COR-L47 (cell line): ENCODE measurements at regions not wholly inside any gene's neighbourhood (a gene's known extent, or its start where the extent isn't known, plus 50 kb on each side); places are given as distances from the start of the nearest gene placed in this dataset.
"Not testable (repeated sequence)": the region's sequence is repeated elsewhere in the genome, so short reads cannot be mapped to it uniquely, and the experiment has no call there.

ENCODE experiments used
- DNase-seq: peaks from one replicate; lab custom pipeline; 2025; lab: John Stamatoyannopoulos, UW

DNA sequence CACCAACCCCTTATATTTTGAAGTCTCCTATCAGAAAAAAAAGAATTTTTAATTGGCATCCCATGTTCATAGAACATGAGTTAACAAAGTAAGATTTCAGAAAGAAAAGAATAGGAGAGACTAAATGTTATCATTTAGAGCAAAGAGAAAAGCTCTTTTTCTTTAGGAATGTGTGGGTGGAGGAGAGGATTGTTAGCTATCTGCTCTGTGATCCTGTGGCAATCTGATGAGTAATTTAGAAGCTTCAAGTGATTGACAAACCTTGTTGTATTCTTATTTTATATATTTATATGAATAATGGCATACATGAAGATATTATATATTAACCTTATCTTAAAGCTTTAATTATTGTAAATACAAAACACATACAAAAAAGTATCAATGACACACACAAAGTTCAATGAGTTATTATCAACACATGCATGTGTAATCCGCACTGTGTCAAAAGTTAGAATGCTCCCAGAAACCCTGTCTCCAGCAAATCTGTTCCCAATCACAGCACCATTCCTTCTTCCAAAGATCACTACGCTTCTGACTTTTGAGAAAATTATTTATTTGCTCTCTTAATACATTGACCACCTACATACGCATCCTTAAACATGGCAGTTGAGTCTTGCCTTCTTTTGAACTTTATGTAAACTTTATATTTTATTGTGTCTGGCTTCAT is 907.4 kb downstream of the MCTP2 start:
- no peak for DNase-seq

- DNase-seq: no peak
Observed at GRCh38 chr15:95141486-95141885, 910.1 kb downstream of the MCTP2 start.

- DNase-seq: no peak
Observed at GRCh38 chr15:95142531-95142930, 911.2 kb downstream of the MCTP2 start.

GRCh38 chr15:95146481-95146880 is 915.1 kb downstream of the MCTP2 start:
- no peak for DNase-seq

DNA sequence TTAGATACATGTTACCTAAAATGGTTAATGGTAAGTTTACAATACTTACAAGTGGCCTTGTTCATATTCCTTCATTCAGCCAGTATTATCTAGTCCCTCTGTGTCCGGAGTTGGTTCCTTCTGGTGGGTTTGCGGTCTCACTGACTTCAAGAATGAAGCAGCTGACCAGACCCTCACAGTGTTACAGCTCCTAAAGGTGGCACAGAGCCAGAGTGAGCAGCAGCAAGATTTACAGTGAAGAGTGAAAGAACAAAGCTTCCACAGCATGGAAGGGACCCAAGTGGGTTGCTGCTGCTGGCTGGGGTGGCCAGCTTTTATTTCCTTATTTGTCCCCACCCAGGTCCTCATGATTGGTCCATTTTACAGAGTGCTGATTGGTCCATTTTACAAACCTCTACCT is 916.8 kb downstream of the MCTP2 start:
- DNase-seq: no peak

DNA sequence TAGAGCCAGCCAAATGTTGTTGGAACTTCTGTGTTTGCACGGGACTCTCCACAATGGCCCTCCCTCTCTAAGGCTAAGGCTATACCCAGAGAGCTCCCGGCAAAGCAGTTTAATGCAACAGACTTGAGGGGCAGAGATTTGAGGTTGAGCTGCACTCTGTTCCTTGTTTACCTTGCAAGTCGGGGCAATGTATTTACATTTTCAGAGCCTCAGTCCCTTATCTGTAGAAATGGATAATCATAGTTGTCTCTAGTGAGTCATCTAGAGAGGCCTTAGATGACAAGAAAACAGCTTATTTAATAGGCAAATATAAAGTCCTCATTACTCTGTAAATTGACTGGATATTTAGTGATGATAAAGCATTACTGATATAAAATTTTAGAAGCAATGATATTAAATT is 917.7 kb downstream of the MCTP2 start:
- no peak for DNase-seq

- no peak for DNase-seq
Observed at GRCh38 chr15:95149771-95150170, 918.4 kb downstream of the MCTP2 start.

DNA sequence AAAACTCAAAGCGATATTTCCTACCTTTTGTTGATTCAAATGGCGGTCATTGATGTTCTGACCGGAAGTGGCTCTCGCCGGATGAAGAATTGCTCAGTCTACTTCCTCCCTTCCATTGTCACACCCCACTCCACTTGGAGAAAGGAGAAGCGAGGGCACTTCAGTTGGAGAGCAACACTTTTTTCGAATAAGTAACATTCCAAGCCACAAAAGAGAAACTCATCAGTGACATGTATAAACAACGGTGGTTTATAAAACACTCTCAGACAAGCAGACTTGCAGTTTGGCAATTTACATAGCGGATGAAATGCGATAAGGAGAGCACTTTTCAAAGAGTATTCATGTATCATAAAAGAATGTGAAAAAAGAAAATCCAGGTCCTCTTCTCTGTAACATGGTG is 919.1 kb downstream of the MCTP2 start:
- DNase-seq: no peak

DNA sequence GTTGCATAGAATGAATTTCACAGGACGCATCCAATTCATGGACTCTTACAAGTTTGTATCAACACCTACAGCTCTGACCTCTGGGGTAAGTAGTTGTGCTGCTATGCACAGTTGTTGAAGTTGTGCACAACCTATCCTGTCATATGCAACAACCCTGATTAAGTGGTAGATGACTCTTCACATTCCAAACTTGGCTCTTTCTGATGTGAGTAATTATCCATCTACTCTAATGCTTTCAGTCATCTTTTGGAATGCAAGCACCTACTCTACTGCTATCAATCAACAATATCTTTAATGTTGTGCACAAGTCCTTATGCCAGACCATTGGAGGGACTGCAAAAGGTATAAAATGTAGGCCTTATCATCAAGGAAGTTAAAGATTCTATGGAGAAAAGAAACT is 921.4 kb downstream of the MCTP2 start:
- no peak for DNase-seq

DNA sequence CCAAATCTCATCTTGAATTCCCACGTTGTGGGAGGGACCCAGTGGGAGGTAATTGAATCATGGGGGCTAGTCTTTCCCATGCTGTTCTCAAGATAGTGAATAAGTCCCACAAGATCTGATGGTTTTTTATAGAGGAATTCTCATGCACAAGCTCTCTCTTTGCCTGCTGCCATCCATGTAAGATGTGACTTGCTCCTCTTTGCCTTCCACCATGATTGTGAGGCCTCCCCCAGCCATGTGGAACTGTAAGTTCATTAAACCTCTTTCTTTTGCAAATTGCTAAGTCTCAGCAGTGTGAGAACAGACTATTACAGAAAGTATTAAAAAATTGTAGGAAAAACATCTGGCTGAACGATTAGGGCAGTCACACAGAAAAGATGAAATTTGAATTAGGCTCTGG is 921.8 kb downstream of the MCTP2 start:
- not testable (repeated sequence) for DNase-seq

DNA sequence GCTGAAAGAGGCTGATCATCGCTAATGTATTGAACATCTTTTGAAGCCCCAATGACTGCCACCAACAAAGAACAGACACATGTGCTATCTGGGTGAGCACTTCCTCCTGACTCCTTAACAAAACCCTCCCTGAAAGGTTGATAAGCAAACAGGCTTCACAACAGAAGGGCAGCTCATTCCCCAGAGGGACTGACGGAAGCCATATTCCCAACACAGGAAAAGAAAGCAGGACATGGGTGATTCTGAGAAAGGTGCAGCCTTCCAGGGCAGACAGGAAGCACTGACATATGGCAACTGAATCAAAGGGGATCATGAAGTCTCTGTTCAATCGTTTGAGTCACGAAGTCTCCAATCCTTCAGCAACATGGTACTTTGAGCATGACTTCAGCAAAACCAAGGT is 929.0 kb downstream of the MCTP2 start:
- DNase-seq: no peak

- no peak for DNase-seq
Observed at GRCh38 chr15:95162069-95162468, 930.7 kb downstream of the MCTP2 start.

DNA sequence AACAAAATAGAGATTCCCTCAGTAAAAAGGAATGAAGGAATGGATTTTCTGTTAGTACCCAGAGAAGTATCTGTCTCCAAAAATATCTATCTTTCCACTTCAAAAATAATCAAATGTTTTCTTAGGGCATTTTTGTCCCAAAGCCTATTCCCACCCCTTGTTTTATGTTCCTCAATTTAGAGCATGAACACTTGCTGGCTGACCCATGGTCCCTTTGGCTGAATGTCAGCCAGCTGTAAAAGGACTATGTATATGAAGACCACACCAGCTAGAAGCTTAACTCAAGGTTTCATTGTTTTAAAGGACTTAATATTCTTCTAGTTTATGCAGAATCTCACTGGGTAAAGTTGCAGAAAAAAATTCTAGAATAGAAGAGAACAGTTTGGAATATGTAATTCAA is 931.2 kb downstream of the MCTP2 start:
- no peak for DNase-seq

DNA sequence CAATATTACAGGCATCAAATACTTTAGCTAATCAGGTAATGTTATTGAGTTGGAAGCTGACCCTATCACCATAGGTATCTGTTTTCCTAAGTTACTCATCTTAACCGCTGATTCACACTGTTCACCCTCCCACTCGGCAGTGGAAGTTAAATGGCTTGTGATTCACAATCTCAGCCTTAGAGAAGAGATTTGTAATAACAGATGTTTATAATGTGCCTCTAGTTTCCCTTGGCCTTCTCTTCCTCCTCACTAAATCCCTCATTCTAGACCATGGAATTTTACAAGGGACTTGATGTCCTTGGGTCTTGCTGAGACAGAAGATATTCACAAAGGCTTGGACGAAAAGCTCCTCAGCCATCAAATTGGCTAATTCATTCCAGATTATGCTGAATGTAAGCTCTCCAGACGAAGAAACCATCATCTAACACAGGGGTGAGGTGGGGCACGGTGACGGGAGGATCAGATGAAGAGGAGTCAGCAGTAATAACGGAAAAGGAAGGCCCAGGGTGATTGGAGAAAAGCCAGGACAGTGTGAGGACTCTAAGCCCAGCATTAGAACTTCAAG is 931.7 kb downstream of the MCTP2 start:
- no peak for DNase-seq

DNA sequence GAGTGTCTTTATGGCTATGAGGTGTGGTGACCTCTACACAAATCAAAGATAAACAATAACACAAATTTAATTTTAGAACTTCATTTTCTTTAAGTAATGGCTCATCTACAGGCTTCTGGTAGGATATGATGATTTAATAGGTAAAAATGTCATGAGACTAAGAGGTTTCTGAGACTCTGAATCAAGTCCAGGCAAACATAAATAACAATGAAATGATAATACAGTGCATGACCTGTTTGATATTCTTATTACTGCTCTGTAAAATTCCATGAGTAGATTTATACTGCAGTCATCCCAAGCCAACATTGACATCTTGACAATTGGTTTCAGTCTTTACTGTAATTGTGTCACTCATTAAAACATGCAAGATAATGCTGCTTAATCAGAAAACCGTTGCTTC is 936.8 kb downstream of the MCTP2 start:
- no peak for DNase-seq

- no peak for DNase-seq
Observed at GRCh38 chr15:95168951-95169431, 937.6 kb downstream of the MCTP2 start.

GRCh38 chr15:95169541-95170459 is 938.4 kb downstream of the MCTP2 start:
- no peak for DNase-seq

GRCh38 chr15:95170561-95171380 is 939.4 kb downstream of the MCTP2 start:
- no peak for DNase-seq

DNA sequence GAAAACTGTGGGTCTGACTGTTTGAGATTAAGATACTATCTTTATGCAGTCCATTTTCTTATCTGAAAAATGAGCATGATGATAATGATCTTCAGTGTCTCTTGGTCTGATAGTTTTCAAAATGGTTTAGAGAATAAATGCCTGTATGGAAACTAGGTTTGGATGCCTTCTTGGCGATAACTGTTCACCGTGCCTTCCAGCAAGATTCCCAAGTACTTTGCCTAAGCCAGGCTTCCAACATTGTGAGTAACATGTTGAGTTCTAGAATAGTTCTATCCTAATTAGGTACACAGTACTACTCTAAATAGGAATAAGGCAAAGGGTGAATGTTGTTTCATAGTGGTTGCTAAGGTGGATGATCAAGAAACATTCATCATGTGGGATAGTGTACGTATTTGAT is 940.2 kb downstream of the MCTP2 start:
- no peak for DNase-seq

- no peak for DNase-seq
Observed at GRCh38 chr15:95174301-95175259, 943.2 kb downstream of the MCTP2 start.
